ENCODE measurements at regions not wholly inside any gene's neighbourhood (a gene's known extent, or its start where the extent isn't known, plus 50 kb on each side); places are given as distances from the start of the nearest gene placed in this dataset.

GRCh38 chr1:105894006-105894405 is 1162.5 kb upstream of the PRMT6 start:
- TF ChIP-seq CTCF (conservative IDR thresholded peaks at IDR 0.05; ENCODE audit: low read length) = no peak
- no peak for TF ChIP-seq EZH2phosphoT487 (IDR thresholded peaks at IDR 0.05; ENCODE audit: borderline replicate concordance, low read depth, low read length)

Data from OCI-LY7 (cell line).